ENCODE measurements at regions not wholly inside any gene's neighbourhood (a gene's known extent, or its start where the extent isn't known, plus 50 kb on each side); places are given as distances from the start of the nearest gene placed in this dataset.

GRCh38 chr1:39085174-39085573 is 59.0 kb downstream of the NDUFS5 start:
- DNase-seq (ENCODE audit: low read depth in 2 of 2) = no peak

GRCh38 chr1:39086386-39086785 is 60.2 kb downstream of the NDUFS5 start:
- no peak for DNase-seq (ENCODE audit: low read depth in 2 of 2)

GRCh38 chr1:39086865-39087409 is 60.8 kb downstream of the NDUFS5 start:
- DNase-seq (ENCODE audit: low read depth in 2 of 2) = no peak

GRCh38 chr1:39087435-39087834 is 61.3 kb downstream of the NDUFS5 start:
- DNase-seq (ENCODE audit: low read depth in 2 of 2) = no peak

GRCh38 chr1:39088658-39089057 is 62.5 kb downstream of the NDUFS5 start:
- DNase-seq (ENCODE audit: low read depth in 2 of 2) = no peak

GRCh38 chr1:39089931-39090521 is 63.9 kb downstream of the NDUFS5 start:
- no peak for DNase-seq (ENCODE audit: low read depth in 2 of 2)

GRCh38 chr1:39090757-39091380 is 64.7 kb downstream of the NDUFS5 start:
- DNase-seq (ENCODE audit: low read depth in 2 of 2) = no peak

GRCh38 chr1:39091845-39092645 is 65.9 kb downstream of the NDUFS5 start:
- DNase-seq (ENCODE audit: low read depth in 2 of 2) = peak; percentile 74 to 80

GRCh38 chr1:39094685-39095084 is 68.5 kb downstream of the NDUFS5 start:
- DNase-seq (ENCODE audit: low read depth in 2 of 2) = no peak

GRCh38 chr1:39098546-39099250 is 72.5 kb downstream of the NDUFS5 start:
- DNase-seq (ENCODE audit: low read depth in 2 of 2) = peak in 1 of 2 donors; percentile 63

GRCh38 chr1:39102537-39103327 is 76.6 kb downstream of the NDUFS5 start:
- DNase-seq (ENCODE audit: low read depth in 2 of 2) = peak; percentile 45 to 77

- peak in 1 of 2 donors; percentile 81 for DNase-seq (ENCODE audit: low read depth in 2 of 2)
Measured at GRCh38 chr1:39103328-39104157, 77.4 kb downstream of the NDUFS5 start.

- peak in 1 of 2 donors; percentile 40 for DNase-seq (ENCODE audit: low read depth in 2 of 2)
Measured at GRCh38 chr1:39104158-39105060, 78.3 kb downstream of the NDUFS5 start.

GRCh38 chr1:39105061-39105840 is 79.1 kb downstream of the NDUFS5 start:
- DNase-seq (ENCODE audit: low read depth in 2 of 2) = peak in 1 of 2 donors; percentile 78

GRCh38 chr1:39105841-39106765 is 80.0 kb downstream of the NDUFS5 start:
- DNase-seq (ENCODE audit: low read depth in 2 of 2) = peak; percentile 72 to 78

- DNase-seq (ENCODE audit: low read depth in 2 of 2) = peak in 1 of 2 donors; percentile 32
Measured at GRCh38 chr1:39106801-39107327, 80.7 kb downstream of the NDUFS5 start.
